DND-41 (cell line): ENCODE measurements at regions not wholly inside any gene's neighbourhood (a gene's known extent, or its start where the extent isn't known, plus 50 kb on each side); places are given as distances from the start of the nearest gene placed in this dataset.

ENCODE experiments used
- EZH2 ChIP-seq: IDR thresholded peaks from 3 replicates; pipeline ENCODE4 v1.6.1; 2012; ENCODE audit warnings: borderline replicate concordance, low read depth, mild to moderate bottlenecking, moderate library complexity, low read length, inconsistent platforms; ENCODE audit not compliant: severe bottlenecking
- TF ChIP-seq, protein P1 (sequence below): IDR thresholded peaks from 2 replicates; pipeline ENCODE4 v1.5.1; 2012; ENCODE audit warnings: borderline replicate concordance, low read length, moderate library complexity, mild to moderate bottlenecking; ENCODE audit not compliant: poor library complexity, severe bottlenecking; ENCODE audit errors: extremely low read depth

DNA sequence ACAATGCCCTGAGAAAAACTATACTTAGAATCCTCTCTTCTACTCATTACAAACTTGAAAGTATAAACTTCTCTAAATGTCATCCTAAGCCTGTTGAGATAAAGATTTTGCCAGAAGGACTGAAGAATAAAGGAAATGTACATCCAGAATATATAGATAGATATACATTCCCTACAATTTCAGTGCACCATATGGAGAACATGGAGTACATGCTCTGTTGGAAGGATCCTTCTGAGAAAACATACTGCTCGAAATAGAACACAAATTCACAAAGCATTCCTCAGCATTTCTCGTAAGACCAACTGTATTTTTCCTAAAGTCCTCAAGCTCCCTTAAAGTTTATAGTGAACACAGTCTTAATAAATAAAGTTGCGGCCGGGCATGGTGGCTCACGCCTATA is 69.7 kb upstream of the RASA1 start:
- TF ChIP-seq, protein P1, sequence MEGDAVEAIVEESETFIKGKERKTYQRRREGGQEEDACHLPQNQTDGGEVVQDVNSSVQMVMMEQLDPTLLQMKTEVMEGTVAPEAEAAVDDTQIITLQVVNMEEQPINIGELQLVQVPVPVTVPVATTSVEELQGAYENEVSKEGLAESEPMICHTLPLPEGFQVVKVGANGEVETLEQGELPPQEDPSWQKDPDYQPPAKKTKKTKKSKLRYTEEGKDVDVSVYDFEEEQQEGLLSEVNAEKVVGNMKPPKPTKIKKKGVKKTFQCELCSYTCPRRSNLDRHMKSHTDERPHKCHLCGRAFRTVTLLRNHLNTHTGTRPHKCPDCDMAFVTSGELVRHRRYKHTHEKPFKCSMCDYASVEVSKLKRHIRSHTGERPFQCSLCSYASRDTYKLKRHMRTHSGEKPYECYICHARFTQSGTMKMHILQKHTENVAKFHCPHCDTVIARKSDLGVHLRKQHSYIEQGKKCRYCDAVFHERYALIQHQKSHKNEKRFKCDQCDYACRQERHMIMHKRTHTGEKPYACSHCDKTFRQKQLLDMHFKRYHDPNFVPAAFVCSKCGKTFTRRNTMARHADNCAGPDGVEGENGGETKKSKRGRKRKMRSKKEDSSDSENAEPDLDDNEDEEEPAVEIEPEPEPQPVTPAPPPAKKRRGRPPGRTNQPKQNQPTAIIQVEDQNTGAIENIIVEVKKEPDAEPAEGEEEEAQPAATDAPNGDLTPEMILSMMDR: no peak
- TF ChIP-seq EZH2: no peak
